Stimulated activated CD4-positive, alpha-beta T cell treated with anti-CD3 and anti-CD28 coated beads, Interleukin-1b, Interleukin-23, amount 100 ng/mL, for 1 hour (primary cell): ENCODE measurements at regions not wholly inside any gene's neighbourhood (a gene's known extent, or its start where the extent isn't known, plus 50 kb on each side); places are given as distances from the start of the nearest gene placed in this dataset.
"Not testable (repeated sequence)": the region's sequence is repeated elsewhere in the genome, so short reads cannot be mapped to it uniquely, and the experiment has no call there.

Experiments used
- DNase-seq, 2 donors: peaks; one replicate each; pipeline ENCODE4 v3.0.0-alpha.2; 2020; ENCODE audit warnings: low read depth in 2 of 2

- no peak for DNase-seq
Measured at GRCh38 chr11:81192516-81192915, 1541.1 kb downstream of the FAM181B start.

DNA sequence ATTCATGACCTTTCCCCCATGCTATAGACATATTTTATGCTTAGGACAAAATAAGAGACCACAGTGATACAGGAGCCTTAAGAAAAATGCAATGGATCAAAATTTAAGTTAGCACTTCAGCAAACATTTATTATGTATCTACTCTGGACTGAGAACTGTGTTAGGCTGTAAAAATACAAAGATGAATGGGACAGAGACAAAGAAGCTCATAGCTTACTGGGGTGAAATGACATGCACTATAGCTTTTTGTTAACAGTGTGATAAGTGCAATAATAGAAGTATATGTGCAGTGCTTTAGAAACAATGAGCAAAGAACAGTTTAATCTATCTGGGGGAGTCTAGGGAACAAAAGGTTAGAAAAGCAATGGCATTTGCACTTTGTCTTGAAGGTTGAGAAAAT, 1543.1 kb downstream of the FAM181B start:
- DNase-seq, result no peak

DNA sequence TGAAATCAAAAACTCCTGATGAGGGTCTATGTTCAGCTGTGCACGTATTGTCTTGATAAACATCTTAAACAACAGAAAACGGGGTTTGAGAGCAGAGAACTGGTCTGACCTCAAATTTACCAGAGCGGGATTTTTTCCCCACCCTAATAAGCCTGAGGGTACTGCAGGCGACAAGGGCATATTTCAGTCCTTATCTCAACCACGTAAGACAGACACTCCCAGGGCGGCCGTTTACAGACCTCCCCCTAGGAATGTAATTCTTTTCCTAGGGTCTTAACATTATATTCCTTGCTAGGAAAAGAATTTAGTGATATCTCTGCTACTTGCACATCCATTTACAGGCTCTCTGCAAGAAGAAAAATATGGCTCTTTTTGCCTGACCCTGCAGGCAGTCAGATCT, 1546.6 kb downstream of the FAM181B start:
- DNase-seq, result not testable (repeated sequence)

DNA sequence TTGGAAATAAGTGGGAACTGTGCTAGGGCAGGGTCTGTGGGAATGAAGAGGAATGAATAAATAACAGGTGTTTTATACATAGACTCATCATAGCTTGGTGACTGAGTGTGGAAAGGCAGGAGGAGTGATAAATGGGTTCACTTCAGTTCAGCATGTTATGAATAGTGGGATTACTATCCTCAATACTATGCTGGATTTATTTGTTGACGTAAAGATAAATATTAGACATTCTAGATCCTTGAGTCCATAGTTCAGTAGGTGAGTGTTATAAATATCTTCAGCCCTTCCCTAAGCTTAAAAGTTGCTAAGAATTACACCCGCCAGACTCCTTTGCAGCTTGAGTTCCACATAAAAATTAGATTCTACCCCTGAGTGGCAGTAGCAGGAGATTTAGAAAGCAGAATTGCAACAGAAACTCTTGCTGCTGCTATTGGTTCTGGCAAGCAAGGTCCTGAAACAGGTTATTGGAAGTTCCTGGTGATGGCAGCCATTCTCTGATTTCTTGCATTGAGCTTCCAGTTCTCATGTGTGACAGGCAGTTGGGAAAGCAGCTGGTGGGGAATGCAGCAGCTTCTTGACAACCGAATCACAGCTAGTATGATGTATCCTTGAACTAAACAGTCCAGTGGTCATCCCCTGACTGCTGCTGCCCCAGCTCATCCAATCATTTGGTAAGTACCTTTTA, 1558.9 kb downstream of the FAM181B start:
- no peak for DNase-seq

DNA sequence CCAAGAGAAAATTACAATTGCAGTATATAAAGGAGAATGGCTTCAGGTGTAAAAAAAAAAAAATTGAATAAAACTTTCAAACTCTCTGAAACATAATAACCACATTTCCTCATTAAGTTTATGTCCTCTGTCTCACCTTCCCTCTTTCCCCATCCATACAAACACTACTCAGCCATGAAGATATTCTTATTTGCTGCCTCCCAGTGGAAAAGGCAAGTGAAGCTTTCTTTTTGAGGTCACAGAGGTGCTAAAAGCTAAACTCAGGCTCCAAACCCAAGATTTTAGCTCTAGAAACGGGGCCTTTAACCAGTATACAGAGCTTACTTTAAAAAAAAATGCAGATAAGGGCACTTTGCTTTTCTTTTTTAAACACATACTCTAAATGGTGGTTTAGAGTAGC, 1568.5 kb downstream of the FAM181B start:
- DNase-seq, result no peak

DNA sequence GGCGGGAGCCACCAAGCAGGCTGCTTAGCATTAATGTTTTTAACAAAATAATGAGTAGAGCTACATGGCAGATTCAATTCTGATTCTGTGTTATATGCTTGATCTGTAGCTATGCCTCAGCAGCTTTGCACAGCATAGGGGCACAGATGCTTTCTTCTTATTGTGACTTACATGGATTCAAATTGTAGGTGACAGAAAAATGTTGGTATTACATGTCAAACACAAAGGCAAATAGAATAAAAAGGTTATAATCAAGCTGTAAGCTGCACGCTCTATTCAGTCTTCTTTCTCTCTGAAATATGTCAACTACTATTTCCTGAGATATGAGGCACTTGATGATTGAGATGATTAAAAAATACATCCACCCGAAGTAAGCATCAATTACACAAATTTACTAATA, 1573.8 kb downstream of the FAM181B start:
- no peak for DNase-seq

DNA sequence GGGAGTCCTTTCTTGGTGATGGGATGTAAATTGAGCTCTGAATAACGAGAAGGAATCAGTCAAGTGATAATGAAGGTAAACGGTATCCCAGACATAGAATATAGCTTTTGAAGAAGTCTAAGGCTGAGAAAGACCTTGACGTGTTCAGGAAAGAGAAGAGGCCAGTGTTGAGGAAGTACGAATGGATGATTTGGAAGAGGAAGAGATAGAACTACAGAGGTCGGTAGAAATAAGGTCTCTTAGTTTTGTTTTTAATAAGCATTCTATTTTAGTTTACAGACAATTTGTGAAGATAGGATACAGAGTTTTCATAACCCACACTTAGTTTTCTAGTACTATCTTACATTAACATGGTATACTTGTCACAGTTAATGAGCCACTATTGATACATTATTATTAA, 1598.1 kb downstream of the FAM181B start:
- DNase-seq, result no peak

DNA sequence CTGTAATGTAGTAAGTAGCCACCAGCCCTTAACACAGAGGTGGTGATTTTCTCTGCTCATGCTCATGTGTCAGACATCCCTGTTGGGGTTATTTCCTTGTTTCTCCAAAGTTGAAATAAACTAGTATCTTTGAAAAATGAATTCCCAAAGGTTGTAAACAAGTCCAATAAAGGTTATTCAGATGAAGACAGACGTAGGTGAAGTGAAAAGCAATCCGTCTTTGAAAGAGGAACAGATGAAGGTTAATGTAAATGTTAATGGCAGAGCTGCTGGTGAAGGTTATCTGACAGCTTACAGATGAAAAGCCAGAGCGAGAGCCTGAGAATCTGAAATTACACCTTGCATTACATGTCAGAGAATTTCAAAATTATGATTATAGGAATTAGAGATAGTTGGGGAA, 1604.0 kb downstream of the FAM181B start:
- DNase-seq, result no peak

- no peak for DNase-seq
Measured at GRCh38 chr11:81112718-81113117, 1620.9 kb downstream of the FAM181B start.

- no peak for DNase-seq
Measured at GRCh38 chr11:81104051-81104450, 1629.6 kb downstream of the FAM181B start.

GRCh38 chr11:81098471-81098870, 1635.2 kb downstream of the FAM181B start:
- DNase-seq, result no peak

DNA sequence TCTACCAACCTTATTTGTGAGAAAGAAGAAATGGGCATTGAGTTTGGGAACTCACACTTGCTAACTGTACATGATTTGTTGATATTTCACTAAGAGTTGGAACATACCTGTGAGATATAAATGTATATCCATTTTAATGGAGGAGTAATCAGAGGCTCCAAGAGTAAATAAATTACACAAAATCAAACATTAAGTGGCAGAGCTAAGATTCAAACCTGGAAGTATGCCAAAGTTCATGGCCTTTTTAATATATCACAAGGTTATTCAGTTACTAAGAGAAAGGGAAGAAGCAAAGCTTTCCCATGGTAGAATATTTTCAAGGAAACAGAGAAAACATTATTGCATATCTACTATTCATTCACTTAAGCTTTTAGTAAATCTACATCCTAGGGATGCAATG, 1641.1 kb downstream of the FAM181B start:
- DNase-seq, result no peak

DNA sequence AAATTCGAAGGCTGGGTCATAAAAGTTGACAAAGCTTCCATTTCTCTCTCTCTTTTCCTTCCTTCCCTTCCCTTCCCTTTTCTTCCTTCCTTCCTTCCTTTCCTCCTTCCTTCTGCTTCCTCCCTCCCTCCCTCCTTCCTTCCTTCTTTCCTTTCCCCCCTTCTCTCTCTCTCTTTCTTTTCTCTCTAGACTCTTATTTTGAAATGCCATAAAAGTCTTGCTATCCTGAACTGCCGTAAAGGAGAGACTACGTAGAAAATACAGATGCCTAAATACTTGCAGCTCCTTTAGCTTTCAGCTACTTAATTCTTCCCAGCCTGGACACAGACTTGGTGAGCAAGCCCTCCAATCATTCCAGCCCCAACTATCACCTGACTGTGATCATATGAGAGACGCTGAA, 1644.4 kb downstream of the FAM181B start:
- DNase-seq, result no peak

GRCh38 chr11:81080476-81080875, 1639.6 kb upstream of the TENM4 start:
- no peak for DNase-seq

DNA sequence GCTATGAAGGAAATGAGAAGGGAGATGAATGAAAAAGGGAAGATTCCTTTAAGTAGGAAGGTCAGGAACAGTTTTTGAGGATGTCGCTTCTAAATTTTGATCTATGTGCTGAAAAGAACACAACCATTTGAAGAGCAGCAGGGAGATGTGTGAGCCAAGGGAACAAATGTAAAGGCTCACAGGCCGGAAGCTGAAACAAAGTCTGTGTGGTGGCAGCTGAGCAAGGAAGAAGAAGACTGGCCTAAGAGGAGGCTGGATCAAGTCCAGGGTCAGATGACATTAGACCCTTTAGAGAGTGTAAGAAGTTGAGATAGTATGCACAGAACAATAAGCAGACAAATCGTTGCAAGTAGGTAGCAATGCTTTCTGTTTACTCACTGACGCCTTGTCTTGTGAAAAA, 1631.4 kb upstream of the TENM4 start:
- no peak for DNase-seq

DNA sequence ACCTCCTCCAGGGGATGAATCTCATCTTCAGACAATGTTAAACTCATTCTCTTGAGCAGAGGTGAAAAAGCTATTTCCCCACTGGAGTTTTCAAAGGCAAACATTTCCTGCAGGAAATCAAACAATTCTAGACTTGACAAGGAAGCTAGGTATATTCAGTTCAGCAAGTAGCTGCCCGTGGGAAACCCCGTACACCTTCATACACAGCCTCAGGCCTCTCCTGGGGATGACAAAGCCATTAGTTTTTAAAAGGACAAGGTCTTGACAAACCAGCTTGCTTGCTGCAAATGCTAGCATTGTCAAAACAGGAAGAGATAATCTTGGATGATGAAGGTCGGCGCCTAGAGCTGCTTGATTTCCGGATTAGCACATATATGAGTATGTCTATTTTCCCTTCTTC, 1630.8 kb upstream of the TENM4 start:
- no peak for DNase-seq

DNA sequence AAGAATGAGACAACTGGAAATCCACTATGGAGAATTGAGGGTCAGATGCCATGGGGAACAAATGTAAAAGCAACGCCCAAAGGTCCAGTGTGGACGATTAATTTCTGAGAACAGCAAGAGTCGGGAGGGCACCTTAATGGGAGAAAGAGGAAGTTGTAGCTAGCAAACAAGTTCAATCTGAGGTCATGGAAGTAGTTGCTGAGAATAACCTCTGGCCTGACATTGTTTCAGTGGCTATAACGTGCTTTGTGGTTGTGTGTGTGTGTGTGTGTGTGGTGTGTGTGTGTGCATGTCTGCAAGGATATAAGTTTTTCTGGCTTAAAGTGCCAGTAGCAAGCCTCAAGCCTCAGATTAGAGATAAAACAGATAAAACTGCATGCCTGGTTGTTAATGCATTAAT, 1630.1 kb upstream of the TENM4 start:
- no peak for DNase-seq

- DNase-seq, result no peak
Measured at GRCh38 chr11:81059356-81059755, 1618.5 kb upstream of the TENM4 start.

DNA sequence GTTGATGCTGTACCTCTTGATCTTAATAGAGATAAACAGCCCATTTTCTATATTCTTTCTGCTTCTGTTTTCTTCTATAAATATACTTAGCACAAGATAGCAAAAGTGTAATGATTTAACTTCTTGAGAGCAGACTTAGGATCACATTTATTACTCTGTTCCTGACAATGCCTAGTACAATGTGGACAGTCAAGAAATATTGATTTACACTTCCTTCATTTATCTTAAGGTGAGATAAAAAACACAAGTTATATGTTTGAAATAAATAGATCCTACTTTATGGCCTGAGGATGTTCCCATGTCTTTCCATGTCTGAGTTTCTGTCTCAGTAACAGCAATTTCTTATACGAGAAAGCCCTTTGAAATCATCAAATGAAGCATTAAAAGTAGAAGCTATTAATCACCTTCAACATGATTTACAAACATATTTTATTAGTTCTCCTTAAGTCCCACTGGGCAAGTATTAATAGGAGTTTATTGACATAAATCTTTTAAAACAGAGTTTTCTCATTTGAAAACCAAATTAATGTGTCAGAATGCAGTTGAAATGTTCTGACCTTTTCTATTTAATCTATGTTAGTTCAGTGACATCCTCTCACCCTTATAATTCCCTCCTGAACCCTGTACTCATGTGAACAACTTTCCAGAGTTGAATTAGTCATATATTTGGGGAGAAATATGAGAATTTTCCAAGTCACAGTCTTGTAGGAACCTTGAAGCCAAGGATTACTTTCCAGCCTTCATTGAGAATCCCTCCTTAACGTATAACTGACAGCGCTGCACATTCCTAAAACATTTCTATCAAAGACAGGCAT, 1611.7 kb upstream of the TENM4 start:
- no peak for DNase-seq

DNA sequence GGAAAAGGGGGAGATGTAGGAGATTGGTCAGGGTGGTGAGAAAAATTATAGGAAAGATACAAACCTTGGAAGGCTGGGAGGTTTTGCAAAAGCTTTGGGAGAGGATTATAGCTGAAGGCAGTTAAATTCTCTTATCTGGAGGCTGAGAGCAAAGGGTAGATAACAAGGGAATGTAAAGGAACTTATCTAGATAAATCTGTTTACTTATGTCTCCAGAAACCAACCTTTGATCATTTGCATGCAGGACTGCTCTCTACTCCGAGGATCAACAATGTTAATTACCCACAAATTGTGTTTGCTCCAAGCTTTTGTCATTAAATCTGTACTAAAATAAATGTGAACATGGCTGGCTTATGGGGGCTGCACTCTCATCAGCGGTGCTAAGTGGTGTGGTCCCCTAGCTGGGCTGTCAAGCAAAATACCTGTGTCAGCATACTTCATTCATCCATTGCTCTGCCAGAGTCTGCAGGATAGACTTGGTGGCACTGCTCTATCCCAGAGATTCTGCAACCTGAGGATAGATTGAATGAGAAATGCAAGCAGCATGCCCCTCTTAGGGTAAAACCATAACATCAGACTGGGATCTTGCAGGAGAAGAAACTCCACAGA, 1599.2 kb upstream of the TENM4 start:
- DNase-seq, result no peak

DNA sequence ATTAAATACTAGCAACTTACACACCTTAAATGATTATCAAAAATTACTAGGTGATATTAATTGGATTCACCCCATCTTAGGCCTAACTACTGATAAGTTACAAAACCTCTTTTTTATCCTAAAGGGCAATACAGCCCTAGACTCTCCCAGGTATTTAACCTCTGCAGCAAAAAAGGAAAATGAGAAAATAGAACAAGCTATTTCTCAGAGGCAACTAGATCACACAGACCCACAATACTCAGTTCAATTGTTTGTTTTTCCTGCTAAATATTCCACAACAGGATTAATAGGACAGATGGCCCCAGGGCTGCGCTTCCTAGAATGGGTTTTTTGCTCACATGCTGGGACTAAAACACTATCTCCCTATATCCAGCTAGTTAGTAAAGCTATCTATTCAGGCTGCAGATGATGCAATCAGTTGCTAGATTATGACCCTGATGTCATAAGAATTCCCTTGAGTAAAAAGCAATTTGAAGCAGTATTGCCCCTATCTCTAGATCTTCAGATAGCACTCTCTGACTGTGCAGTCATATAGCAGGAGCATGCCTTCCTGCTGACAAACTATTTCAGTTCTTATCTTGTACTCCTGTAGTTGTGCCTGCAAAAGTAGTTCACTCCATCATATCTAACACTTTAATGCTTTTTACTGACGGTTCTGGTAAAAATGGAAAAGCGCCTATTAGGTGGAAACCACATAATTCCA, 1595.5 kb upstream of the TENM4 start:
- DNase-seq, result no peak

DNA sequence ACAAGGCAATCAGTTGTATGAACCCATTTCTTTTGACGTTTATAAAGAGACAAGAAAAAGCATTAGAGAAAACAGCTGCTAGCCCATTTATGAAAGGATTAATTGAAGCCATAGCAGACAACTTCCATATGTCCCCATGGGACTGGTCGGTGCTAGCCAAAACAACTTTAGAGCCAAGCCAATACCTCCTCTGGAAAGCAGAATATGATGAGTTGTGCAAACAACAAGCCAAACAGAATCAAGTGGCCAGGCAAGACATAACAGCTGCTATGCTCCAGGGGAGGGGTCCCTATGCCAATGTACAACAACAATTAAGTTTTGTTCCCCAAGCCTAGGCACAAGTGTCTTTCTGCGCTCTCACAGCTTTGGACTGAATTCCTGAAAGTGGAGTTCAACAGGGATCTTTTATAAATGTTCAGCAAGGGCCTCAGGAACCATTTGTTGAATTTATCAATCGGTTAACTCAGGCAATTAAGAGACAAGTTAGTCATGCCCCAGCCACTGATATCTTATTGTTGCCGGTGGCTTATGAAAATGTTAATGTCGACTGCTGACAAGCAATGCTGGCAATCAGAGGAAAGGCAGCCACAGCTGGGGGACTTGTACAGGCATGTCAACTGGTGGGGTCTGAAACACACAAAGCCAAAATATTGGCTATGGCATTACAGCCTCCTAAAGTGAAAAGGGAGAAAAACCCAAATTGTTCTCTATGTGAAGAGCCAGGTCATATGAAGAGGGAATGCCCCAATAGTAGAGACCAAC, 1593.1 kb upstream of the TENM4 start:
- DNase-seq, result no peak
